ENCODE measurements at regions not wholly inside any gene's neighbourhood (a gene's known extent, or its start where the extent isn't known, plus 50 kb on each side); places are given as distances from the start of the nearest gene placed in this dataset.

GRCh38 chr7:152572101-152572500, 103.8 kb downstream of the XRCC2 start:
- no peak overlapping the region for H3K27ac ChIP-seq (ENCODE audit: low read depth, low read length, poor library complexity, severe bottlenecking)
- POLR2A ChIA-PET (ENCODE audit: low non-redundant PET) = no interaction called here
- no peak overlapping the region for H3K4me3 ChIP-seq (ENCODE audit: low read depth, low read length, poor library complexity, severe bottlenecking)
- no peaks in the 10 kb centered on the region for H3K36me3 ChIP-seq (ENCODE audit: insufficient read depth, low read length, poor library complexity, severe bottlenecking)
- intact Hi-C loops (cut with micrococcal nuclease; ENCODE audit: unreplicated experiment) = no loop called here
- TF ChIP-seq EZH2 (IDR thresholded peaks at IDR 0.05; ENCODE audit: borderline replicate concordance, low read depth, low read length, poor library complexity, severe bottlenecking) (no peak), CTCF (conservative IDR thresholded peaks at IDR 0.05; ENCODE audit: low read depth, low read length) (no peak)
- H3K4me1 ChIP-seq (ENCODE audit: insufficient read depth, low read length, poor library complexity, severe bottlenecking) = no peaks in the 10 kb centered on the region
- no peak for DNase-seq (ENCODE audit: low spot score)
- BruUV-seq (replicated peaks) = no TSS peak
- H3K9me3 ChIP-seq (ENCODE audit: low read depth, low read length, poor library complexity, severe bottlenecking) = no peaks in the 10 kb centered on the region
- CTCF ChIA-PET = no interaction called here
- H3K27me3 ChIP-seq (replicated peaks; ENCODE audit: insufficient read depth, low read depth, low read length, poor library complexity) = no peaks in the 10 kb centered on the region

GRCh38 chr7:152571068-152571467, 104.9 kb downstream of the XRCC2 start:
- TF ChIP-seq CTCF (conservative IDR thresholded peaks at IDR 0.05; ENCODE audit: low read depth, low read length) (no peak), EZH2 (IDR thresholded peaks at IDR 0.05; ENCODE audit: borderline replicate concordance, low read depth, low read length, poor library complexity, severe bottlenecking) (no peak)
- ChIA-PET POLR2A (ENCODE audit: low non-redundant PET) (no interaction called here), CTCF (no interaction called here)
- intact Hi-C loops (cut with micrococcal nuclease; ENCODE audit: unreplicated experiment) = no loop called here
- H3K27me3 ChIP-seq (replicated peaks; ENCODE audit: insufficient read depth, low read depth, low read length, poor library complexity) = no peaks in the 10 kb centered on the region
- no peaks in the 10 kb centered on the region for H3K4me1 ChIP-seq (ENCODE audit: insufficient read depth, low read length, poor library complexity, severe bottlenecking)
- H3K9me3 ChIP-seq (ENCODE audit: low read depth, low read length, poor library complexity, severe bottlenecking) = no peaks in the 10 kb centered on the region
- no peak overlapping the region for H3K4me3 ChIP-seq (ENCODE audit: low read depth, low read length, poor library complexity, severe bottlenecking)
- no TSS peak for BruUV-seq (replicated peaks)
- DNase-seq (ENCODE audit: low spot score) = peak; percentile 35
- H3K36me3 ChIP-seq (ENCODE audit: insufficient read depth, low read length, poor library complexity, severe bottlenecking) = no peaks in the 10 kb centered on the region
- no peak overlapping the region for H3K27ac ChIP-seq (ENCODE audit: low read depth, low read length, poor library complexity, severe bottlenecking)

- no peaks in the 10 kb centered on the region for H3K4me1 ChIP-seq (ENCODE audit: insufficient read depth, low read length, poor library complexity, severe bottlenecking)
- intact Hi-C loops (cut with micrococcal nuclease; ENCODE audit: unreplicated experiment) = no loop called here
- H3K36me3 ChIP-seq (ENCODE audit: insufficient read depth, low read length, poor library complexity, severe bottlenecking) = no peaks in the 10 kb centered on the region
- TF ChIP-seq EZH2 (IDR thresholded peaks at IDR 0.05; ENCODE audit: borderline replicate concordance, low read depth, low read length, poor library complexity, severe bottlenecking) (no peak), CTCF (conservative IDR thresholded peaks at IDR 0.05; ENCODE audit: low read depth, low read length) (no peak)
- BruUV-seq (replicated peaks) = no TSS peak
- CTCF ChIA-PET = no interaction called here
- POLR2A ChIA-PET (ENCODE audit: low non-redundant PET) = interaction anchor here (0.6 kb wide), 1 partner anchor 106 kb away, joined by 4 read pairs; no protein-coding TSS in a partner anchor
- no peak for DNase-seq (ENCODE audit: low spot score)
- H3K4me3 ChIP-seq (ENCODE audit: low read depth, low read length, poor library complexity, severe bottlenecking) = no peak overlapping the region
- no peaks in the 10 kb centered on the region for H3K27me3 ChIP-seq (replicated peaks; ENCODE audit: insufficient read depth, low read depth, low read length, poor library complexity)
- H3K9me3 ChIP-seq (ENCODE audit: low read depth, low read length, poor library complexity, severe bottlenecking) = no peaks in the 10 kb centered on the region
- no peak overlapping the region for H3K27ac ChIP-seq (ENCODE audit: low read depth, low read length, poor library complexity, severe bottlenecking)
Observed at GRCh38 chr7:152568972-152569371, 107.0 kb downstream of the XRCC2 start.
